ENCODE measurements at regions not wholly inside any gene's neighbourhood (a gene's known extent, or its start where the extent isn't known, plus 50 kb on each side); places are given as distances from the start of the nearest gene placed in this dataset.

GRCh38 chr14:58969951-58970751 is 218.3 kb upstream of the DAAM1 start:
- Histone ChIP-seq H3K4me3 (ENCODE audit: low read length) (no peak overlapping the region), H3K36me3 (ENCODE audit: control insufficient read depth, insufficient read depth, low read length) (no peaks in the 10 kb centered on the region), H3K27me3 (ENCODE audit: control insufficient read depth, insufficient read depth, low read length) (no peaks in the 10 kb centered on the region), H3K27ac (ENCODE audit: low read length) (no peak overlapping the region), H3K9me3 (ENCODE audit: control insufficient read depth, insufficient read depth, low read length) (no peaks in the 10 kb centered on the region), H3K4me1 (ENCODE audit: control insufficient read depth, insufficient read depth, low read length) (no peaks in the 10 kb centered on the region)
- Mint-ChIP-seq H3K4me1 (no peaks in the 10 kb centered on the region), H3K4me3 (no peak overlapping the region), H3K36me3 (no peaks in the 10 kb centered on the region), H3K27ac (no peak overlapping the region), H3K27me3 (ENCODE audit: low read depth in 2 of 2) (no peaks in the 10 kb centered on the region), H3K9me3 (peaks cover 2 to 3% of the 10 kb centered on the region in 2 donors)
- no peak for ATAC-seq
- intact Hi-C loops (cut with micrococcal nuclease) = no loop called here
- no peak for DNase-seq
- TF ChIP-seq CTCF (IDR thresholded peaks at IDR 0.05) = no peak
- 85% methylated on average over 10 of the region's 10 CpGs for whole genome bisulfite sequencing (ENCODE audit: insufficient coverage)

- no peaks in the 10 kb centered on the region for H3K36me3 Mint-ChIP-seq
- 41% methylated on average over 6 of the region's 7 CpGs for WGBS (ENCODE audit: insufficient coverage)
- H3K9me3 ChIP-seq (ENCODE audit: control insufficient read depth, insufficient read depth, low read length) = no peaks in the 10 kb centered on the region
- no peaks in the 10 kb centered on the region for H3K27me3 Mint-ChIP-seq (ENCODE audit: low read depth in 2 of 2)
- no peak overlapping the region for H3K4me3 ChIP-seq (ENCODE audit: low read length)
- H3K4me1 ChIP-seq (ENCODE audit: control insufficient read depth, insufficient read depth, low read length) = no peaks in the 10 kb centered on the region
- DNase-seq = no peak
- no peaks in the 10 kb centered on the region for H3K27me3 ChIP-seq (ENCODE audit: control insufficient read depth, insufficient read depth, low read length)
- no peaks in the 10 kb centered on the region for H3K4me1 Mint-ChIP-seq
- H3K27ac ChIP-seq (ENCODE audit: low read length) = no peak overlapping the region
- no peak for ATAC-seq
- peaks cover 0 to 3% of the 10 kb centered on the region in 2 donors for H3K9me3 Mint-ChIP-seq
- TF ChIP-seq CTCF (IDR thresholded peaks at IDR 0.05) = no peak
- H3K4me3 Mint-ChIP-seq = no peak overlapping the region
- H3K27ac Mint-ChIP-seq = no peak overlapping the region
- H3K36me3 ChIP-seq (ENCODE audit: control insufficient read depth, insufficient read depth, low read length) = no peaks in the 10 kb centered on the region
- intact Hi-C loops (cut with micrococcal nuclease) = no loop called here
Observed at GRCh38 chr14:58972233-58973017, 216.0 kb upstream of the DAAM1 start.

- H3K27me3 Mint-ChIP-seq (ENCODE audit: low read depth in 2 of 2) = no peaks in the 10 kb centered on the region
Observed at GRCh38 chr14:58977366-58977765, 211.1 kb upstream of the DAAM1 start.

More at GRCh38 chr14:58977366-58977765, 211.1 kb upstream of the DAAM1 start:
- WGBS (ENCODE audit: insufficient coverage) = 92% methylated on average over 2 of the region's 2 CpGs
- Mint-ChIP-seq H3K9me3 (peaks cover 0 to 3% of the 10 kb centered on the region in 2 donors), H3K27ac (no peak overlapping the region), H3K4me1 (no peaks in the 10 kb centered on the region), H3K4me3 (no peak overlapping the region), H3K36me3 (no peaks in the 10 kb centered on the region)
- Histone ChIP-seq H3K4me3 (ENCODE audit: low read length) (no peak overlapping the region), H3K27ac (ENCODE audit: low read length) (no peak overlapping the region), H3K4me1 (ENCODE audit: control insufficient read depth, insufficient read depth, low read length) (no peaks in the 10 kb centered on the region), H3K36me3 (ENCODE audit: control insufficient read depth, insufficient read depth, low read length) (no peaks in the 10 kb centered on the region), H3K9me3 (ENCODE audit: control insufficient read depth, insufficient read depth, low read length) (no peaks in the 10 kb centered on the region), H3K27me3 (ENCODE audit: control insufficient read depth, insufficient read depth, low read length) (no peaks in the 10 kb centered on the region)
- no peak for ATAC-seq
- TF ChIP-seq CTCF (IDR thresholded peaks at IDR 0.05) = no peak
- intact Hi-C loops (cut with micrococcal nuclease) = no loop called here
- no peak for DNase-seq

All from natural killer cell (primary cell).